Panc1 (cell line): ENCODE measurements at regions not wholly inside any gene's neighbourhood (a gene's known extent, or its start where the extent isn't known, plus 50 kb on each side); places are given as distances from the start of the nearest gene placed in this dataset.

ENCODE experiments used
- ATAC-seq: fragments of 200-7000 bp; cut with Tn5 transposase; 2 replicates; pipeline ENCODE4 v1.9.1; 2020; ENCODE audit warnings: mild to moderate bottlenecking, moderate library complexity
- BruUV-seq: library from RNA; stranded (reverse); fragments of 400-500 nt; replicated peaks from 2 replicates; lab custom pipeline; 2021; lab: Mats Ljungman, UMichigan
- CTCF ChIA-PET: fragments of 300-600 bp; sonication (Branson Sonifier 250); formaldehyde crosslinking; loops from one replicate; lab custom pipeline; 2022; ENCODE audit warnings: antibody characterized with exemption; lab: Charles Lee
- POLR2A ChIA-PET: fragments of 300-600 bp; sonication (Branson Sonifier 250); formaldehyde crosslinking; loops from one replicate; lab custom pipeline; 2022; ENCODE audit warnings: antibody characterized with exemption; lab: Charles Lee
- DNase-seq: peaks from one replicate; pipeline ENCODE4 v3.0.0-alpha.2; 2010; ENCODE audit warnings: low read depth, low spot score
- H3K27ac ChIP-seq: 2 replicates; pipeline ENCODE4 v1.5.1; 2011; ENCODE audit warnings: mild to moderate bottlenecking, low read length, inconsistent platforms
- H3K27me3 ChIP-seq: fragments of 200-500 bp; sonication (Bioruptor generic); 2 replicates; pipeline ENCODE4 v1.6.0; 2014; ENCODE audit warnings: low read length, inconsistent platforms; ENCODE audit not compliant: control insufficient read depth, insufficient read depth
- H3K36me3 ChIP-seq: fragments of 200-500 bp; sonication (Bioruptor generic); 2 replicates; pipeline ENCODE4 v1.5.1; 2014; ENCODE audit warnings: inconsistent platforms, mild to moderate bottlenecking, low read length, moderate library complexity; ENCODE audit not compliant: control insufficient read depth, insufficient read depth
- H3K4me1 ChIP-seq: 2 replicates; pipeline ENCODE4 v1.5.1; 2011; ENCODE audit warnings: inconsistent platforms, mild to moderate bottlenecking, low read length, moderate library complexity; ENCODE audit not compliant: control insufficient read depth, insufficient read depth
- H3K4me3 ChIP-seq, 2 experiments: 2 replicates each; pipeline ENCODE4 v1.5.1; 2011 to 2012; ENCODE audit warnings: low read depth in 2 of 2, low read length in 2 of 2, mild to moderate bottlenecking in 2 of 2, inconsistent platforms in 1 of 2, moderate library complexity in 1 of 2
- H3K9me3 ChIP-seq: fragments of 200-500 bp; sonication (Bioruptor generic); 2 replicates; pipeline ENCODE4 v1.5.1; 2014; ENCODE audit warnings: low read depth, mild to moderate bottlenecking, inconsistent platforms, low read length, moderate library complexity; ENCODE audit not compliant: control insufficient read depth, insufficient read depth
- POLR2AphosphoS5 ChIP-seq: IDR thresholded peaks from 2 replicates; pipeline ENCODE4 v1.6.1; 2012; ENCODE audit warnings: mild to moderate bottlenecking, low read depth, low read length, moderate library complexity
- SIN3A ChIP-seq: IDR thresholded peaks from 2 replicates; pipeline ENCODE4 v1.6.1; 2012; ENCODE audit warnings: low read depth, mild to moderate bottlenecking, low read length, moderate library complexity, borderline replicate concordance; ENCODE audit not compliant: insufficient read depth
- TCF7L2 ChIP-seq: IDR thresholded peaks from 2 replicates; pipeline ENCODE4 v1.6.1; 2011; ENCODE audit warnings: mild to moderate bottlenecking, low read depth, low read length, inconsistent platforms
- in situ Hi-C: cut with HindIII; loops from 2 replicates; pipeline ENCODE4 v1.10.0; 2016; ENCODE audit warnings: low sequenced_read_pairs, low pct_unique_long_range_greater_than_20kb
- intact Hi-C: fragments of 100-400 bp; cut with micrococcal nuclease; formaldehyde crosslinking; loops from one replicate; pipeline ENCODE4 v1.10.0; 2022; ENCODE audit not compliant: unreplicated experiment
- TF ChIP-seq, protein P1 (sequence below): fragments of 450-650 bp; IDR thresholded peaks from 2 replicates; pipeline ENCODE4 v1.5.1; 2017; ENCODE audit warnings: mild to moderate bottlenecking
- TF ChIP-seq, protein P2 (sequence below), 2 experiments: IDR thresholded peaks; 2 replicates each; pipeline ENCODE4 v1.6.1; 2011 to 2012; ENCODE audit warnings: low read depth in 2 of 2, control low read depth in 1 of 2, low read length in 1 of 2, mild to moderate bottlenecking in 1 of 2, moderate library complexity in 1 of 2; ENCODE audit not compliant: insufficient read depth in 1 of 2

DNA sequence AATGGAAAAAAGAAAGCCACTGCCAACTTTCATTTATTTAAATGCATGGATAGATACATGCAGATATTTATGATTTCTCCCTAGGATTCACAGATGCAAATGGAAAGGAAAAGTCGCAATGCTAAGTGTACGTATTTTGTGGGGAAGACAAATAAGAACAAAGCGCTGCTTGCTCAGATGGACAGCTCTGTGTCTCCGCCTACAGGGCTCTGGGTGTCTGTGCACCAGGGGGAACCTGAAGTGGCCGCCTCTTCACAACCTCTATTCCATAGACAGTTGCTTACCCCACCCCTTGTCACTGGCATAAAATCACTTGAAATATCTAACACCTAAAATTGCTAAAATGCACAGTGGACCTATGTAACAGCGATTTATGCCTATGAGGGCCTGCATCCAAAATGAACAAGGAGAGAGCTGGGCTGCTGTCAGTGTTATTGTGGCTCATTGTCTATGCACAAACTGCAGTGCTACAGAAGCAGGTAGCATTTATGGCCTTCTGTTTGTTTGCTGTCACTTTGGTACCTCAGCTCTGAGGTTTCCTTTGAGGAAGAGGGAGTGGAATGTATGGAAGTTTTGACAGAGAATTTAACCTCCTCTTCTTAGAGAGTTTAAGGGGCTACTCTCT, 58.6 kb upstream of the PAGE1 start:
- H3K4me1 ChIP-seq = no peaks in the 10 kb centered on the region
- in situ Hi-C loops (no loop called here), intact Hi-C loops (loop anchor here (1.0 kb wide), 1 partner anchor 462 kb away; no protein-coding TSS in a partner anchor)
- DNase-seq (no peak), ATAC-seq (peak; percentile 87; the same call in 1 of the 2 replicates)
- ChIA-PET CTCF (interaction anchor here (0.6 to 0.8 kb wide), 2 partner anchors 23 to 454 kb away, joined by 3 to 9 read pairs; no protein-coding TSS in a partner anchor), POLR2A (no interaction called here)
- H3K27me3 ChIP-seq = peaks cover 3% of the 10 kb centered on the region
- no TSS peak for BruUV-seq
- H3K4me3 ChIP-seq = no peak overlapping the region
- H3K36me3 ChIP-seq = no peaks in the 10 kb centered on the region
- no peak for TF ChIP-seq SIN3A
- TF ChIP-seq, protein P1, sequence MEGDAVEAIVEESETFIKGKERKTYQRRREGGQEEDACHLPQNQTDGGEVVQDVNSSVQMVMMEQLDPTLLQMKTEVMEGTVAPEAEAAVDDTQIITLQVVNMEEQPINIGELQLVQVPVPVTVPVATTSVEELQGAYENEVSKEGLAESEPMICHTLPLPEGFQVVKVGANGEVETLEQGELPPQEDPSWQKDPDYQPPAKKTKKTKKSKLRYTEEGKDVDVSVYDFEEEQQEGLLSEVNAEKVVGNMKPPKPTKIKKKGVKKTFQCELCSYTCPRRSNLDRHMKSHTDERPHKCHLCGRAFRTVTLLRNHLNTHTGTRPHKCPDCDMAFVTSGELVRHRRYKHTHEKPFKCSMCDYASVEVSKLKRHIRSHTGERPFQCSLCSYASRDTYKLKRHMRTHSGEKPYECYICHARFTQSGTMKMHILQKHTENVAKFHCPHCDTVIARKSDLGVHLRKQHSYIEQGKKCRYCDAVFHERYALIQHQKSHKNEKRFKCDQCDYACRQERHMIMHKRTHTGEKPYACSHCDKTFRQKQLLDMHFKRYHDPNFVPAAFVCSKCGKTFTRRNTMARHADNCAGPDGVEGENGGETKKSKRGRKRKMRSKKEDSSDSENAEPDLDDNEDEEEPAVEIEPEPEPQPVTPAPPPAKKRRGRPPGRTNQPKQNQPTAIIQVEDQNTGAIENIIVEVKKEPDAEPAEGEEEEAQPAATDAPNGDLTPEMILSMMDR = peak; percentile 91
- no peaks in the 10 kb centered on the region for H3K9me3 ChIP-seq
- no peak overlapping the region for H3K27ac ChIP-seq

DNA sequence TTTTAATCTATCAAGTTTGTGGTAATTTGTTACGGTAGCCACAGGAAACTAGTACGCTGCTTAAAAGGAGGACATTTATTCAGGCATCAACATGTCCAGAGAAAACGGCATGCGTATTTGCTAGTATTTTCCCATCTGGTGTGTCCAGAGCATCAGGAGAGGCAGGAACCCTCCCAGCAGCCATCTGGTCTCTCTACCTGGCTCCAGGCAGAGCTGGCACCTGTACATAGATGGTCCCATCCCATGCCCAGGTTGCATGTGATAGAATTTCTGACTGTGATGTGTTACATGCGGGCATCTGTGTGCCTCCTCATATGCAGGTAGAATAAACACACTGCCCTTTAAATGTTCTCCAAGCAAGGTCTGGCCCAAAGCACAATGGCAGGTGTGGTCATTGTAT, 57.9 kb upstream of the PAGE1 start:
- no peak overlapping the region for H3K4me3 ChIP-seq
- no peaks in the 10 kb centered on the region for H3K9me3 ChIP-seq
- TF ChIP-seq, protein P2, sequence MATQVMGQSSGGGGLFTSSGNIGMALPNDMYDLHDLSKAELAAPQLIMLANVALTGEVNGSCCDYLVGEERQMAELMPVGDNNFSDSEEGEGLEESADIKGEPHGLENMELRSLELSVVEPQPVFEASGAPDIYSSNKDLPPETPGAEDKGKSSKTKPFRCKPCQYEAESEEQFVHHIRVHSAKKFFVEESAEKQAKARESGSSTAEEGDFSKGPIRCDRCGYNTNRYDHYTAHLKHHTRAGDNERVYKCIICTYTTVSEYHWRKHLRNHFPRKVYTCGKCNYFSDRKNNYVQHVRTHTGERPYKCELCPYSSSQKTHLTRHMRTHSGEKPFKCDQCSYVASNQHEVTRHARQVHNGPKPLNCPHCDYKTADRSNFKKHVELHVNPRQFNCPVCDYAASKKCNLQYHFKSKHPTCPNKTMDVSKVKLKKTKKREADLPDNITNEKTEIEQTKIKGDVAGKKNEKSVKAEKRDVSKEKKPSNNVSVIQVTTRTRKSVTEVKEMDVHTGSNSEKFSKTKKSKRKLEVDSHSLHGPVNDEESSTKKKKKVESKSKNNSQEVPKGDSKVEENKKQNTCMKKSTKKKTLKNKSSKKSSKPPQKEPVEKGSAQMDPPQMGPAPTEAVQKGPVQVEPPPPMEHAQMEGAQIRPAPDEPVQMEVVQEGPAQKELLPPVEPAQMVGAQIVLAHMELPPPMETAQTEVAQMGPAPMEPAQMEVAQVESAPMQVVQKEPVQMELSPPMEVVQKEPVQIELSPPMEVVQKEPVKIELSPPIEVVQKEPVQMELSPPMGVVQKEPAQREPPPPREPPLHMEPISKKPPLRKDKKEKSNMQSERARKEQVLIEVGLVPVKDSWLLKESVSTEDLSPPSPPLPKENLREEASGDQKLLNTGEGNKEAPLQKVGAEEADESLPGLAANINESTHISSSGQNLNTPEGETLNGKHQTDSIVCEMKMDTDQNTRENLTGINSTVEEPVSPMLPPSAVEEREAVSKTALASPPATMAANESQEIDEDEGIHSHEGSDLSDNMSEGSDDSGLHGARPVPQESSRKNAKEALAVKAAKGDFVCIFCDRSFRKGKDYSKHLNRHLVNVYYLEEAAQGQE (IDR thresholded peaks at IDR 0.05; ENCODE audit: insufficient read depth in 1 of 2, low read depth in 2 of 2, low read length in 1 of 2) = no peak
- TF ChIP-seq TCF7L2 (no peak), SIN3A (no peak), POLR2AphosphoS5 (no peak)
- TF ChIP-seq, protein P1 = no peak
- H3K27me3 ChIP-seq = peaks cover 3% of the 10 kb centered on the region
- ChIA-PET POLR2A (no interaction called here), CTCF (interaction anchor here (0.8 kb wide), 1 partner anchor 22 kb away, joined by 3 read pairs; no protein-coding TSS in a partner anchor)
- no peak for ATAC-seq
- intact Hi-C loops = loop anchor here (1.0 kb wide), 1 partner anchor 461 kb away; no protein-coding TSS in a partner anchor
- no peaks in the 10 kb centered on the region for H3K36me3 ChIP-seq
- in situ Hi-C loops = no loop called here
- BruUV-seq = no TSS peak
- H3K4me1 ChIP-seq = no peaks in the 10 kb centered on the region
- H3K27ac ChIP-seq = no peak overlapping the region
- DNase-seq = no peak
